HCT116 (cell line): ENCODE measurements at regions not wholly inside any gene's neighbourhood (a gene's known extent, or its start where the extent isn't known, plus 50 kb on each side); places are given as distances from the start of the nearest gene placed in this dataset.

Experiments used
- ATAC-seq: fragments of 200-7000 bp; cut with Tn5 transposase; 2 replicates; pipeline ENCODE4 v1.9.1; 2020; ENCODE audit warnings: mild to moderate bottlenecking, moderate library complexity
- BruUV-seq: library from RNA; stranded (reverse); fragments of 400-500 nt; replicated peaks from 2 replicates; lab custom pipeline; 2021; lab: Mats Ljungman, UMichigan
- CTCF ChIA-PET: fragments of 300-600 bp; sonication (Branson Sonifier 250); formaldehyde crosslinking; loops from one replicate; lab custom pipeline; 2021; ENCODE audit warnings: antibody characterized with exemption; lab: Charles Lee
- POLR2A ChIA-PET: fragments of 300-600, 350-600 bp; sonication (Branson Sonifier 250); formaldehyde crosslinking; loops from one replicate; lab custom pipeline; 2021; ENCODE audit warnings: antibody characterized with exemption; lab: Charles Lee
- RAD21 ChIA-PET, 2 experiments: fragments of 300-600 bp; sonication (Branson Sonifier 250); formaldehyde crosslinking; loops; one replicate each; lab custom pipeline; 2023; ENCODE audit warnings: low total read pairs in 2 of 2; ENCODE audit not compliant: uncharacterized antibody in 2 of 2, unreplicated experiment in 2 of 2, low non-redundant PET in 1 of 2; lab: Charles Lee
- DNase-seq: peaks from one replicate; pipeline ENCODE4 v3.0.0-alpha.2; 2010; ENCODE audit warnings: low read depth, low spot score
- H2AFZ ChIP-seq: fragments of 200-600 bp; shearing (Covaris generic), sonication (generic); 2 replicates; pipeline ENCODE4 v1.6.1; 2017; ENCODE audit warnings: low read depth, mixed run types, mixed read lengths, antibody characterized with exemption, low read length; ENCODE audit not compliant: poor library complexity, severe bottlenecking
- H3K27ac ChIP-seq: 2 replicates; pipeline ENCODE4 v1.5.1; 2012; ENCODE audit warnings: low read depth, low read length
- H3K27me3 ChIP-seq: fragments of 200-600 bp; sonication (generic); 2 replicates; pipeline ENCODE4 v1.6.1; 2016; ENCODE audit warnings: mixed run types, low read length, mixed read lengths; ENCODE audit not compliant: insufficient read depth
- H3K36me3 ChIP-seq, 2 experiments: fragments of 200-500 bp in 1 of 2; fragments of 200-600 bp in 1 of 2; sonication (Bioruptor generic) in 1 of 2; sonication (generic) in 1 of 2; 2 replicates each; pipeline versions ENCODE4 v1.5.1 to v1.6.1; 2014 to 2016; ENCODE audit warnings: low read length in 2 of 2, inconsistent platforms in 1 of 2, mixed read lengths in 1 of 2, mixed run types in 1 of 2; ENCODE audit not compliant: insufficient read depth in 2 of 2, control insufficient read depth in 1 of 2
- H3K4me1 ChIP-seq, 2 experiments: fragments of 200-600 bp in 1 of 2; sonication (generic) in 1 of 2; 2 replicates each; pipeline versions ENCODE4 v1.5.1 to v1.6.1; 2012 to 2017; ENCODE audit warnings: low read length in 2 of 2, inconsistent platforms in 1 of 2, mild to moderate bottlenecking in 1 of 2, mixed read lengths in 1 of 2, mixed run types in 1 of 2, moderate library complexity in 1 of 2; ENCODE audit not compliant: insufficient read depth in 2 of 2, control insufficient read depth in 1 of 2
- H3K4me2 ChIP-seq: fragments of 200-600 bp; sonication (generic); 2 replicates; pipeline ENCODE4 v1.6.1; 2017; ENCODE audit warnings: mixed run types, low read length, mixed read lengths
- H3K4me3 ChIP-seq, 2 experiments: fragments of 200-600 bp in 1 of 2; sonication (generic) in 1 of 2; replicated peaks in 1 of 2; 2 replicates each; pipeline ENCODE4 v1.5.1; 2011 to 2016; ENCODE audit warnings: low read length in 2 of 2, control low read depth in 1 of 2, low read depth in 1 of 2, mild to moderate bottlenecking in 1 of 2, mixed read lengths in 1 of 2, mixed run types in 1 of 2
- H3K79me2 ChIP-seq: fragments of 200-600 bp; sonication (generic); 2 replicates; pipeline ENCODE4 v1.6.1; 2017; ENCODE audit warnings: mild to moderate bottlenecking, mixed run types, low read length, moderate library complexity, mixed read lengths; ENCODE audit not compliant: insufficient read depth
- H3K9ac ChIP-seq: fragments of 200-600 bp; sonication (generic); 2 replicates; pipeline ENCODE4 v1.6.1; 2016; ENCODE audit warnings: low read length, mixed read lengths
- H3K9me2 ChIP-seq: fragments of 200-600 bp; sonication (generic), shearing (Covaris generic); 2 replicates; pipeline ENCODE4 v1.6.1; 2017; ENCODE audit warnings: mixed run types, mild to moderate bottlenecking, moderate library complexity; ENCODE audit not compliant: insufficient read depth
- H3K9me3 ChIP-seq, 2 experiments: fragments of 200-500 bp in 1 of 2; fragments of 200-600 bp in 1 of 2; sonication (Bioruptor generic) in 1 of 2; sonication (generic) in 1 of 2; 2 replicates each; pipeline ENCODE4 v1.6.1; 2014 to 2017; ENCODE audit warnings: low read length in 2 of 2, mixed read lengths in 2 of 2, inconsistent platforms in 1 of 2, low read depth in 1 of 2, mild to moderate bottlenecking in 1 of 2, mixed run types in 1 of 2, moderate library complexity in 1 of 2; ENCODE audit not compliant: control insufficient read depth in 1 of 2, insufficient read depth in 1 of 2
- H4K20me1 ChIP-seq: fragments of 200-600 bp; sonication (generic), shearing (Covaris generic); 2 replicates; pipeline ENCODE4 v1.6.1; 2017; ENCODE audit warnings: mixed run types, mild to moderate bottlenecking, moderate library complexity; ENCODE audit not compliant: insufficient read depth
- CEBPB ChIP-seq: IDR thresholded peaks from 2 replicates; pipeline ENCODE4 v1.6.1; 2012; ENCODE audit warnings: low read depth
- CTCF ChIP-seq, 3 experiments: fragments of 200-600 bp in 1 of 3; sonication (generic) in 1 of 3; IDR thresholded peaks in 2 of 3; conservative IDR thresholded peaks in 1 of 3; 2 replicates each; pipeline ENCODE4 v1.5.1; 2012 to 2017; ENCODE audit warnings: low read depth in 2 of 3, low read length in 2 of 3, antibody characterized with exemption in 1 of 3, borderline replicate concordance in 1 of 3, control low read depth in 1 of 3, mild to moderate bottlenecking in 1 of 3, mixed read lengths in 1 of 3, mixed run types in 1 of 3, moderate library complexity in 1 of 3; ENCODE audit not compliant: insufficient read depth in 1 of 3
- EZH2 ChIP-seq: fragments of 200-600 bp; sonication (generic); IDR thresholded peaks from 2 replicates; pipeline ENCODE4 v1.6.1; 2017; ENCODE audit warnings: antibody characterized with exemption, mixed run types
- MAX ChIP-seq: IDR thresholded peaks from 2 replicates; pipeline ENCODE4 v1.6.1; 2012
- POLR2A ChIP-seq: IDR thresholded peaks from 2 replicates; pipeline ENCODE4 v1.7.0; 2011; ENCODE audit warnings: borderline replicate concordance; ENCODE audit not compliant: insufficient read depth, insufficient read length; ENCODE audit errors: extremely low read depth
- POLR2AphosphoS5 ChIP-seq: IDR thresholded peaks from 2 replicates; pipeline ENCODE4 v1.6.1; 2011; ENCODE audit warnings: mild to moderate bottlenecking, low read depth, low read length, moderate library complexity
- SIN3A ChIP-seq: IDR thresholded peaks from 2 replicates; pipeline ENCODE4 v1.6.1; 2012; ENCODE audit warnings: low read depth
- SP1 ChIP-seq: IDR thresholded peaks from 2 replicates; pipeline ENCODE4 v1.6.1; 2012; ENCODE audit warnings: low read depth
- SRF ChIP-seq: IDR thresholded peaks from 2 replicates; pipeline ENCODE4 v1.6.1; 2012; ENCODE audit warnings: low read depth
- TCF7L2 ChIP-seq: IDR thresholded peaks from 2 replicates; pipeline ENCODE4 v1.7.0; 2011; ENCODE audit warnings: borderline replicate concordance, inconsistent platforms; ENCODE audit not compliant: insufficient read depth, insufficient read length; ENCODE audit errors: extremely low read depth
- YY1 ChIP-seq: IDR thresholded peaks from 2 replicates; pipeline ENCODE4 v1.6.1; 2011; ENCODE audit warnings: low read length, low read depth, moderate library complexity, mild to moderate bottlenecking; ENCODE audit not compliant: insufficient replicate concordance; ENCODE audit errors: extremely low read depth
- ZFX ChIP-seq: fragments of 450-650 bp; IDR thresholded peaks from 2 replicates; pipeline ENCODE4 v1.6.1; 2017
- ZNF274 ChIP-seq: fragments of 200-500 bp; sonication (Bioruptor generic); IDR thresholded peaks from 2 replicates; pipeline ENCODE4 v1.6.1; 2014; ENCODE audit warnings: mild to moderate bottlenecking, low read depth, low read length, inconsistent platforms
- intact Hi-C: fragments of 100-400 bp; cut with micrococcal nuclease; formaldehyde crosslinking; loops from 2 replicates; pipeline ENCODE4 v1.10.0; 2022
- TF ChIP-seq, protein P1 (sequence below): IDR thresholded peaks from 2 replicates; pipeline ENCODE4 v1.6.1; 2012; ENCODE audit warnings: low read depth
- TF ChIP-seq, protein P2 (sequence below): IDR thresholded peaks from 2 replicates; pipeline ENCODE4 v1.6.1; 2012
- TF ChIP-seq, protein P3 (sequence below): IDR thresholded peaks from 2 replicates; pipeline ENCODE4 v1.6.1; 2011; ENCODE audit warnings: mild to moderate bottlenecking, low read length, moderate library complexity; ENCODE audit not compliant: insufficient replicate concordance; ENCODE audit errors: extremely low read depth

- no peaks in the 10 kb centered on the region for H3K9me3 ChIP-seq
- TF ChIP-seq YY1 = no peak
- no peak for TF ChIP-seq CTCF (IDR thresholded peaks at IDR 0.05 in 2 of 3, conservative IDR thresholded peaks at IDR 0.05 in 1 of 3; ENCODE audit: borderline replicate concordance in 1 of 3, insufficient read depth in 1 of 3, low read depth in 2 of 3, low read length in 2 of 3)
- TF ChIP-seq ZNF274 = no peak
- TF ChIP-seq ZFX = no peak
- no peak for TF ChIP-seq POLR2A
- TF ChIP-seq SIN3A = no peak
- no peak for TF ChIP-seq SP1
- TF ChIP-seq, protein P1, sequence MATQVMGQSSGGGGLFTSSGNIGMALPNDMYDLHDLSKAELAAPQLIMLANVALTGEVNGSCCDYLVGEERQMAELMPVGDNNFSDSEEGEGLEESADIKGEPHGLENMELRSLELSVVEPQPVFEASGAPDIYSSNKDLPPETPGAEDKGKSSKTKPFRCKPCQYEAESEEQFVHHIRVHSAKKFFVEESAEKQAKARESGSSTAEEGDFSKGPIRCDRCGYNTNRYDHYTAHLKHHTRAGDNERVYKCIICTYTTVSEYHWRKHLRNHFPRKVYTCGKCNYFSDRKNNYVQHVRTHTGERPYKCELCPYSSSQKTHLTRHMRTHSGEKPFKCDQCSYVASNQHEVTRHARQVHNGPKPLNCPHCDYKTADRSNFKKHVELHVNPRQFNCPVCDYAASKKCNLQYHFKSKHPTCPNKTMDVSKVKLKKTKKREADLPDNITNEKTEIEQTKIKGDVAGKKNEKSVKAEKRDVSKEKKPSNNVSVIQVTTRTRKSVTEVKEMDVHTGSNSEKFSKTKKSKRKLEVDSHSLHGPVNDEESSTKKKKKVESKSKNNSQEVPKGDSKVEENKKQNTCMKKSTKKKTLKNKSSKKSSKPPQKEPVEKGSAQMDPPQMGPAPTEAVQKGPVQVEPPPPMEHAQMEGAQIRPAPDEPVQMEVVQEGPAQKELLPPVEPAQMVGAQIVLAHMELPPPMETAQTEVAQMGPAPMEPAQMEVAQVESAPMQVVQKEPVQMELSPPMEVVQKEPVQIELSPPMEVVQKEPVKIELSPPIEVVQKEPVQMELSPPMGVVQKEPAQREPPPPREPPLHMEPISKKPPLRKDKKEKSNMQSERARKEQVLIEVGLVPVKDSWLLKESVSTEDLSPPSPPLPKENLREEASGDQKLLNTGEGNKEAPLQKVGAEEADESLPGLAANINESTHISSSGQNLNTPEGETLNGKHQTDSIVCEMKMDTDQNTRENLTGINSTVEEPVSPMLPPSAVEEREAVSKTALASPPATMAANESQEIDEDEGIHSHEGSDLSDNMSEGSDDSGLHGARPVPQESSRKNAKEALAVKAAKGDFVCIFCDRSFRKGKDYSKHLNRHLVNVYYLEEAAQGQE = no peak
- TF ChIP-seq SRF = no peak
- no peak for TF ChIP-seq EZH2
- TF ChIP-seq TCF7L2 = no peak
- TF ChIP-seq, protein P2, sequence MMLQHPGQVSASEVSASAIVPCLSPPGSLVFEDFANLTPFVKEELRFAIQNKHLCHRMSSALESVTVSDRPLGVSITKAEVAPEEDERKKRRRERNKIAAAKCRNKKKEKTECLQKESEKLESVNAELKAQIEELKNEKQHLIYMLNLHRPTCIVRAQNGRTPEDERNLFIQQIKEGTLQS = no peak
- TF ChIP-seq CEBPB = no peak
- no peak for TF ChIP-seq POLR2AphosphoS5
- TF ChIP-seq, protein P3, sequence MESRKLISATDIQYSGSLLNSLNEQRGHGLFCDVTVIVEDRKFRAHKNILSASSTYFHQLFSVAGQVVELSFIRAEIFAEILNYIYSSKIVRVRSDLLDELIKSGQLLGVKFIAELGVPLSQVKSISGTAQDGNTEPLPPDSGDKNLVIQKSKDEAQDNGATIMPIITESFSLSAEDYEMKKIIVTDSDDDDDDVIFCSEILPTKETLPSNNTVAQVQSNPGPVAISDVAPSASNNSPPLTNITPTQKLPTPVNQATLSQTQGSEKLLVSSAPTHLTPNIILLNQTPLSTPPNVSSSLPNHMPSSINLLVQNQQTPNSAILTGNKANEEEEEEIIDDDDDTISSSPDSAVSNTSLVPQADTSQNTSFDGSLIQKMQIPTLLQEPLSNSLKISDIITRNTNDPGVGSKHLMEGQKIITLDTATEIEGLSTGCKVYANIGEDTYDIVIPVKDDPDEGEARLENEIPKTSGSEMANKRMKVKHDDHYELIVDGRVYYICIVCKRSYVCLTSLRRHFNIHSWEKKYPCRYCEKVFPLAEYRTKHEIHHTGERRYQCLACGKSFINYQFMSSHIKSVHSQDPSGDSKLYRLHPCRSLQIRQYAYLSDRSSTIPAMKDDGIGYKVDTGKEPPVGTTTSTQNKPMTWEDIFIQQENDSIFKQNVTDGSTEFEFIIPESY = no peak
- TF ChIP-seq MAX = no peak
- H3K9me2 ChIP-seq = no peaks in the 10 kb centered on the region
- intact Hi-C loops = no loop called here
- no peaks in the 10 kb centered on the region for H3K79me2 ChIP-seq
- no peaks in the 10 kb centered on the region for H3K36me3 ChIP-seq
- H3K4me2 ChIP-seq = no peak overlapping the region
- no peak overlapping the region for H3K4me3 ChIP-seq
- BruUV-seq = no TSS peak
- POLR2A ChIA-PET = no interaction called here
- H2AFZ ChIP-seq = no peak overlapping the region
- DNase-seq = no peak
- no peak overlapping the region for H3K27ac ChIP-seq
- no peaks in the 10 kb centered on the region for H4K20me1 ChIP-seq
- RAD21 ChIA-PET = no interaction called here
- ATAC-seq = no peak
- CTCF ChIA-PET = no interaction called here
- H3K4me1 ChIP-seq = no peaks in the 10 kb centered on the region
- no peak overlapping the region for H3K9ac ChIP-seq
- H3K27me3 ChIP-seq = no peaks in the 10 kb centered on the region
Measured at GRCh38 chr11:110027627-110028371, 65.4 kb upstream of the ZC3H12C start.
